ENCODE measurements at regions not wholly inside any gene's neighbourhood (a gene's known extent, or its start where the extent isn't known, plus 50 kb on each side); places are given as distances from the start of the nearest gene placed in this dataset.
A peak's percentile ranks its signal among the peaks of the same experiment; 100 is the strongest.

DNA sequence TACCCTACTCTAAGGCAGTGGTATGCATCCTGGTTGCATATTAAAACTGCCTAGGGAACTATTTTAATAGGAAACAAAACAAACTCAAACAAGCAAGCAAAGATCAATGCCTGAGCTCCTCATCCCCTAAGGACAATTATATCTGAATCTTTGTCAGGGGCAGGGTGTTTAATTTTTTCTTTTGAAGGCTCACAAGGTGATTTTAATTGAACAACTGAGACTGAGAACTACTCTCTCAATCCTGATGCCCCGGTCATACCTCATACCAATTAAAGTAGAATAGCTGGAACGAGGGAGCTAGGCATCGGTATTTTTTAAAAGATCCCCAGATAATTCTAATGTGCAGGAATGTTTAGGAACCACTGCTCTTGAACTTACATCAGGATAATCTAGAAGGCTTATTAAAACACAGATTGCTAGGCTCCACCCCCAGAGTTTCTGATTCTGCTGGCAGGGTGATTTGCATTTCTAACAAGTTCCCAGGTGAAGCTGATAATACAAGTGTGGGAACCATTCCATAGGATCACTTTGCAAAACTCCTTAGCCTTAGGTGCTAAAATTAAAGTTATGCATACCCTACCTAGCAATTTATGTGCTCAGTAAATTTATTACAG, 416.5 kb downstream of the GUCY1A2 start:
- no peak overlapping the region for H3K4me3 ChIP-seq (ENCODE audit: low read depth, low read length)
- no peak for DNase-seq (ENCODE audit: low read depth)

DNA sequence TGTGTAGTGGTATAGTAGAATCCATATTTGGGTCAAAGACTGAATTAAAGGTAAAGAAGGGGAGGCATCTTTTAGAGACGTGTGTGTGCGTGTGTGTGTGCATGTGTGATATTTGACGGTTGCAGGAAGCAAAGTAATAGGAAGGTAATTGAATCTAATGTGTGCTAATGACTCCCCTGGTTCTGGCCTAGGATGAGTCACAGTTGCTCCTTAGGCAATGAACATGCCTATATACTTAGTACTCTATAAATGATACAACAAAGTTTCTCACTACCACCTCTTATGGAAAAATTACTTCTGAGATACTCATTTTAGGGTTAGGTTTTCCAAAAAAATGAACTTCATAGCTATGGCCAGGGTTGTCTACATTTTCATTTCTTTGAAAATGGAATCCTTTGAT, 409.6 kb downstream of the GUCY1A2 start:
- H3K4me3 ChIP-seq (ENCODE audit: low read depth, low read length) = no peak overlapping the region
- peak; percentile 50 for DNase-seq (ENCODE audit: low read depth)

DNA sequence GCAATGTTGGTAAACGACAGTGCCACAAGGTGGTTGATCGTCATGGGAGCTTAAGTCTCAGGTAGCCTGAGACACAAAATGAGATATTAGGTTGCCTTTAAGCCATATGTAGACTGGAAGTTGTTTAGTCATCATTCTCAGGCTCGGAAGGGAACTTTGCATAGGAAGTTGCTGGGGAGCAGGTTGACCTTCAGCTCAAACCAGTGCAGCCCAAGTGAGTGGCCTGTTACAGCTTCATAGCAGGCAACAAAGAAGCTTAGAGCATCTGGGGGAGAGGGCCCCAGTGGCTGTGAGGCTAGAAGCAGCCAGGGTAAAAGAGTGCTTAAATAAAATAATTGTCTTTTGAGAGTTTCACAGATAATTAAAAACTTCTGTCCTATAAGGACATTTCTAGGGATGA, 404.0 kb downstream of the GUCY1A2 start:
- H3K4me3 ChIP-seq (ENCODE audit: low read depth, low read length) = no peak overlapping the region
- DNase-seq (ENCODE audit: low read depth) = no peak

DNA sequence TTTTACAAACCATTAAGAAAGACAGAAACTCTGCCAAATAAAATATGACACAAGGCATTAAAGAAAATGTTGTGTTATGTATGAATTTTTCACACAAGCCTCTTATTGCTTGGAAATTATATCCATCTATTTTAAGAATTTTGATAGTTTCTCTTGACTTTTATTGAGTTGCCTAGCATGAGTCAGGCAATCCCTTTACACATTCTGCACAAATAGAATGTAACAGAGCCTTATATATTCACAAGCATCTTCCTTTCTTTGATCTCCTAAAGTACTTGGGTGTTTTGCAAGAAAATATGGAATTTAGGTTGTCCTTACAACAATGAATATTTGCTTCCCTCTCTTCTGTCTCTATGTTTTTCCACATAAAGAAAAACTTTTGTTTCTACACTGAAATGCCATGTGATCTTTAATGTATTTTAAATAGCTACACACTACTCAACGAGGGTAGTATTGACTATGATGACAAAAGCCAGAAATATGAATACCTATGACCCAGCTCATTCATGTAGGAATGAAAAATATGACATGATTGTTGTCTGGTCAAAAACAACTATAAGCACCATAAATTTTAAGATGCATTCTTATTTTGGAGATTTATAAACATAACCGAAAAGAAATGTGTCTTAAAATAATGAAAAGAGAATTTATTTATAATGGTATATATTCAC, 398.8 kb downstream of the GUCY1A2 start:
- no peak overlapping the region for H3K4me3 ChIP-seq (ENCODE audit: low read depth, low read length)
- no peak for DNase-seq (ENCODE audit: low read depth)

DNA sequence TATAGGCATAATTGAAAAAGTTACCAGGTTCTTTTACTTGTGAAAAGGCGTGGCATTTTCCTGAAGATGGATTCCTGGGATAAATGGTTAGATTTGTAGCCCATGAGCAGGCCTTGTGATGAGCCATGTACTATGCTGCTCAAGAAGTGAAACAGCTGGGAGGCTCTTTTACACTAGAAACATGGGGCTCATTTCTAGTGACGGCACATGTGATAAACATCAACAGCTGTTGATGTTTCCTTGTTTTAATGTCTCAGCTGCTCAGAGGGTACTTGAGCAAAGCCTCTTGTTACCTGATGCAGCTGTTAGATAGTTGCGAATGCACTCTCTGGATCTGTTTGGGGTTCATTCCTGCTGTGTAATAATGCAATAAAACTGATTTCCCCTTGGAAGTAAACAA, 396.8 kb downstream of the GUCY1A2 start:
- peak; percentile 29 for DNase-seq (ENCODE audit: low read depth)
- no peak overlapping the region for H3K4me3 ChIP-seq (ENCODE audit: low read depth, low read length)
